ENCODE measurements at regions not wholly inside any gene's neighbourhood (a gene's known extent, or its start where the extent isn't known, plus 50 kb on each side); places are given as distances from the start of the nearest gene placed in this dataset.

GRCh38 chr6:27582928-27583725, 110.2 kb upstream of the ZNF184 start:
- 42 to 56% methylated on average over 18 to 27 of the region's 32 CpGs for WGBS, 2 experiments (ENCODE audit: insufficient coverage in 1 of 2, insufficient read length in 1 of 2)
- H3K27ac Mint-ChIP-seq, result peak overlapping the region; percentile 71
- H3K36me3 ChIP-seq (ENCODE audit: control insufficient read depth, insufficient read depth, low read length), result no peaks in the 10 kb centered on the region
- H3K9me3 Mint-ChIP-seq, result no peaks in the 10 kb centered on the region
- H3K9me3 ChIP-seq (ENCODE audit: control insufficient read depth, low read length), result no peaks in the 10 kb centered on the region
- peaks cover 3% of the 10 kb centered on the region for H3K4me1 Mint-ChIP-seq
- no peak overlapping the region for H3K9ac ChIP-seq (ENCODE audit: extremely low read depth, low read length, poor library complexity, severe bottlenecking)
- peak; percentile 90 for DNase-seq
- peak overlapping the region; percentile 66 for H3K4me3 Mint-ChIP-seq
- TF ChIP-seq CTCF (conservative IDR thresholded peaks at IDR 0.05), result no peak
- H3K36me3 Mint-ChIP-seq (ENCODE audit: low read depth), result no peaks in the 10 kb centered on the region
- no peak overlapping the region for H3K27ac ChIP-seq (ENCODE audit: low read depth, low read length)
- H3K27me3 ChIP-seq (ENCODE audit: control insufficient read depth, insufficient read depth, low read length, poor library complexity, severe bottlenecking), result no peaks in the 10 kb centered on the region
- no peaks in the 10 kb centered on the region for H3K4me1 ChIP-seq (ENCODE audit: control insufficient read depth, insufficient read depth, low read length)
- H3K27me3 Mint-ChIP-seq (ENCODE audit: insufficient read depth), result peaks cover 8% of the 10 kb centered on the region
- H3K4me3 ChIP-seq (ENCODE audit: low read length), result peak overlapping the region; percentile 52

GRCh38 chr6:27579973-27580372, 107.1 kb upstream of the ZNF184 start:
- TF ChIP-seq CTCF (conservative IDR thresholded peaks at IDR 0.05), result no peak
- Histone ChIP-seq H3K4me3 (ENCODE audit: low read length) (no peak overlapping the region), H3K27me3 (ENCODE audit: control insufficient read depth, insufficient read depth, low read length, poor library complexity, severe bottlenecking) (no peaks in the 10 kb centered on the region), H3K36me3 (ENCODE audit: control insufficient read depth, insufficient read depth, low read length) (no peaks in the 10 kb centered on the region), H3K27ac (ENCODE audit: low read depth, low read length) (no peak overlapping the region), H3K4me1 (ENCODE audit: control insufficient read depth, insufficient read depth, low read length) (no peaks in the 10 kb centered on the region), H3K9ac (ENCODE audit: extremely low read depth, low read length, poor library complexity, severe bottlenecking) (no peak overlapping the region), H3K9me3 (ENCODE audit: control insufficient read depth, low read length) (no peaks in the 10 kb centered on the region)
- no peaks in the 10 kb centered on the region for H3K36me3 Mint-ChIP-seq (ENCODE audit: low read depth)
- H3K4me3 Mint-ChIP-seq, result no peak overlapping the region
- H3K27ac Mint-ChIP-seq, result no peak overlapping the region
- 87 to 97% methylated on average over 2 of the region's 2 CpGs for WGBS, 2 experiments (ENCODE audit: insufficient coverage in 1 of 2, insufficient read length in 1 of 2)
- H3K9me3 Mint-ChIP-seq, result no peaks in the 10 kb centered on the region
- peaks cover 12% of the 10 kb centered on the region for H3K27me3 Mint-ChIP-seq (ENCODE audit: insufficient read depth)
- H3K4me1 Mint-ChIP-seq, result peaks cover 7% of the 10 kb centered on the region
- DNase-seq, result no peak

GRCh38 chr6:27577922-27578321, 105.0 kb upstream of the ZNF184 start:
- 85 to 86% methylated on average over 1 of the region's 1 CpG for WGBS, 2 experiments (ENCODE audit: insufficient coverage in 1 of 2, insufficient read length in 1 of 2)
- no peaks in the 10 kb centered on the region for H3K4me1 ChIP-seq (ENCODE audit: control insufficient read depth, insufficient read depth, low read length)
- H3K27ac ChIP-seq (ENCODE audit: low read depth, low read length), result no peak overlapping the region
- H3K4me1 Mint-ChIP-seq, result peaks cover 4% of the 10 kb centered on the region
- no peak overlapping the region for H3K4me3 ChIP-seq (ENCODE audit: low read length)
- no peaks in the 10 kb centered on the region for H3K9me3 Mint-ChIP-seq
- no peaks in the 10 kb centered on the region for H3K36me3 Mint-ChIP-seq (ENCODE audit: low read depth)
- H3K9ac ChIP-seq (ENCODE audit: extremely low read depth, low read length, poor library complexity, severe bottlenecking), result no peak overlapping the region
- no peak for DNase-seq
- H3K9me3 ChIP-seq (ENCODE audit: control insufficient read depth, low read length), result no peaks in the 10 kb centered on the region
- H3K27ac Mint-ChIP-seq, result no peak overlapping the region
- H3K27me3 ChIP-seq (ENCODE audit: control insufficient read depth, insufficient read depth, low read length, poor library complexity, severe bottlenecking), result no peaks in the 10 kb centered on the region
- peaks cover 14% of the 10 kb centered on the region for H3K27me3 Mint-ChIP-seq (ENCODE audit: insufficient read depth)
- H3K4me3 Mint-ChIP-seq, result no peak overlapping the region
- TF ChIP-seq CTCF (conservative IDR thresholded peaks at IDR 0.05), result no peak
- H3K36me3 ChIP-seq (ENCODE audit: control insufficient read depth, insufficient read depth, low read length), result no peaks in the 10 kb centered on the region

Measured in endodermal cell (in vitro differentiated cells).